ENCODE measurements at regions not wholly inside any gene's neighbourhood (a gene's known extent, or its start where the extent isn't known, plus 50 kb on each side); places are given as distances from the start of the nearest gene placed in this dataset.

- no peak overlapping the region for H3K4me2 ChIP-seq (ENCODE audit: low read length)
- H3K4me1 ChIP-seq (ENCODE audit: control insufficient read depth, low read length), result no peaks in the 10 kb centered on the region
- H3K79me2 ChIP-seq (ENCODE audit: control insufficient read depth, low read length), result no peaks in the 10 kb centered on the region
- H3F3A ChIP-seq (ENCODE audit: control insufficient read depth, insufficient read depth), result no peaks in the 10 kb centered on the region
- no peaks in the 10 kb centered on the region for H3K27me3 ChIP-seq (ENCODE audit: control insufficient read depth, low read length)
- no peak for TF ChIP-seq CTCF (IDR thresholded peaks at IDR 0.05; ENCODE audit: low read depth, low read length, poor library complexity, severe bottlenecking)
- TF ChIP-seq EZH2phosphoT487 (IDR thresholded peaks at IDR 0.05; ENCODE audit: borderline replicate concordance, low read length), result no peak
- H3K27ac ChIP-seq (ENCODE audit: low read depth, low read length), result no peak overlapping the region
- no peaks in the 10 kb centered on the region for H3K9me2 ChIP-seq (replicated peaks; ENCODE audit: control insufficient read depth, low read length)
- H3K9me3 ChIP-seq (ENCODE audit: control insufficient read depth, insufficient read depth, low read length), result no peaks in the 10 kb centered on the region
- H3K4me3 ChIP-seq (ENCODE audit: low read length), result no peak overlapping the region
- no peaks in the 10 kb centered on the region for H3K36me3 ChIP-seq (ENCODE audit: control insufficient read depth, low read length)
- no peaks in the 10 kb centered on the region for H4K20me1 ChIP-seq (ENCODE audit: control insufficient read depth, insufficient read depth, low read depth, low read length)
Measured at GRCh38 chr21:36214561-36214960, 57.9 kb downstream of the DOP1B start.

- H3K4me2 ChIP-seq (ENCODE audit: low read length), result no peak overlapping the region
- H3K27ac ChIP-seq (ENCODE audit: low read depth, low read length), result no peak overlapping the region
- no peaks in the 10 kb centered on the region for H3K9me3 ChIP-seq (ENCODE audit: control insufficient read depth, insufficient read depth, low read length)
- TF ChIP-seq CTCF (IDR thresholded peaks at IDR 0.05; ENCODE audit: low read depth, low read length, poor library complexity, severe bottlenecking), result no peak
- no peak for TF ChIP-seq EZH2phosphoT487 (IDR thresholded peaks at IDR 0.05; ENCODE audit: borderline replicate concordance, low read length)
- no peaks in the 10 kb centered on the region for H3K79me2 ChIP-seq (ENCODE audit: control insufficient read depth, low read length)
- H4K20me1 ChIP-seq (ENCODE audit: control insufficient read depth, insufficient read depth, low read depth, low read length), result no peaks in the 10 kb centered on the region
- H3K9me2 ChIP-seq (replicated peaks; ENCODE audit: control insufficient read depth, low read length), result no peaks in the 10 kb centered on the region
- no peak overlapping the region for H3K4me3 ChIP-seq (ENCODE audit: low read length)
- H3F3A ChIP-seq (ENCODE audit: control insufficient read depth, insufficient read depth), result no peaks in the 10 kb centered on the region
- H3K4me1 ChIP-seq (ENCODE audit: control insufficient read depth, low read length), result no peaks in the 10 kb centered on the region
- H3K36me3 ChIP-seq (ENCODE audit: control insufficient read depth, low read length), result no peaks in the 10 kb centered on the region
- H3K27me3 ChIP-seq (ENCODE audit: control insufficient read depth, low read length), result no peaks in the 10 kb centered on the region
Measured at GRCh38 chr21:36217743-36218142, 61.1 kb downstream of the DOP1B start.

GRCh38 chr21:36218691-36219090, 62.1 kb downstream of the DOP1B start:
- no peaks in the 10 kb centered on the region for H3K9me2 ChIP-seq (replicated peaks; ENCODE audit: control insufficient read depth, low read length)
- H3K9me3 ChIP-seq (ENCODE audit: control insufficient read depth, insufficient read depth, low read length), result no peaks in the 10 kb centered on the region
- H3K27ac ChIP-seq (ENCODE audit: low read depth, low read length), result no peak overlapping the region
- H3F3A ChIP-seq (ENCODE audit: control insufficient read depth, insufficient read depth), result no peaks in the 10 kb centered on the region
- no peaks in the 10 kb centered on the region for H3K27me3 ChIP-seq (ENCODE audit: control insufficient read depth, low read length)
- no peaks in the 10 kb centered on the region for H3K4me1 ChIP-seq (ENCODE audit: control insufficient read depth, low read length)
- no peak for TF ChIP-seq EZH2phosphoT487 (IDR thresholded peaks at IDR 0.05; ENCODE audit: borderline replicate concordance, low read length)
- TF ChIP-seq CTCF (IDR thresholded peaks at IDR 0.05; ENCODE audit: low read depth, low read length, poor library complexity, severe bottlenecking), result no peak
- H3K36me3 ChIP-seq (ENCODE audit: control insufficient read depth, low read length), result no peaks in the 10 kb centered on the region
- H3K4me2 ChIP-seq (ENCODE audit: low read length), result no peak overlapping the region
- H3K4me3 ChIP-seq (ENCODE audit: low read length), result no peak overlapping the region
- H3K79me2 ChIP-seq (ENCODE audit: control insufficient read depth, low read length), result no peaks in the 10 kb centered on the region
- no peaks in the 10 kb centered on the region for H4K20me1 ChIP-seq (ENCODE audit: control insufficient read depth, insufficient read depth, low read depth, low read length)

GRCh38 chr21:36223451-36223850, 66.8 kb downstream of the DOP1B start:
- no peak overlapping the region for H3K4me2 ChIP-seq (ENCODE audit: low read length)
- TF ChIP-seq CTCF (IDR thresholded peaks at IDR 0.05; ENCODE audit: low read depth, low read length, poor library complexity, severe bottlenecking), result no peak
- TF ChIP-seq EZH2phosphoT487 (IDR thresholded peaks at IDR 0.05; ENCODE audit: borderline replicate concordance, low read length), result no peak
- H3F3A ChIP-seq (ENCODE audit: control insufficient read depth, insufficient read depth), result no peaks in the 10 kb centered on the region
- no peaks in the 10 kb centered on the region for H3K9me3 ChIP-seq (ENCODE audit: control insufficient read depth, insufficient read depth, low read length)
- H3K9me2 ChIP-seq (replicated peaks; ENCODE audit: control insufficient read depth, low read length), result no peaks in the 10 kb centered on the region
- H3K36me3 ChIP-seq (ENCODE audit: control insufficient read depth, low read length), result no peaks in the 10 kb centered on the region
- no peaks in the 10 kb centered on the region for H3K79me2 ChIP-seq (ENCODE audit: control insufficient read depth, low read length)
- H3K4me1 ChIP-seq (ENCODE audit: control insufficient read depth, low read length), result no peaks in the 10 kb centered on the region
- H4K20me1 ChIP-seq (ENCODE audit: control insufficient read depth, insufficient read depth, low read depth, low read length), result no peaks in the 10 kb centered on the region
- H3K27me3 ChIP-seq (ENCODE audit: control insufficient read depth, low read length), result no peaks in the 10 kb centered on the region
- H3K4me3 ChIP-seq (ENCODE audit: low read length), result no peak overlapping the region
- no peak overlapping the region for H3K27ac ChIP-seq (ENCODE audit: low read depth, low read length)
